ENCODE measurements at regions not wholly inside any gene's neighbourhood (a gene's known extent, or its start where the extent isn't known, plus 50 kb on each side); places are given as distances from the start of the nearest gene placed in this dataset.

DNA sequence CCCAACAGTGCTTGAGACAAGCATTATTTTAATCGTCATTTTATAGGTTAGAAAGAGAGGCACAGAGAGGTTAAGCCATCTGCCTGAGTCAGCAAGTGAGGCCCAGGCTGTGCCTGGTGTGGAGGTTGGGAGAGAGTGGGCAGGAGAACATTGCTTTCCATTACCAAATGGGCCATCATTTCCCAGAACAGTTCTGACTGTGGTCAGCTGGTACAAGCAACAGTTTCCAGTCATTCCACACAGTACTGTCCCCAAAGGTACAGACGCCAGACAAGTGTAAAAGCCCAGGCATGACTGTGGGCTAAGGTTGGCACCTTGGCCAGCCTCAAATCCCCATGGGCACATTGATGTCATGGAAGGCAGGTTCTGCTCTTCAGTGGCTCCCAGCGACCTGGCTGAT is 98.2 kb upstream of the LCLAT1 start:
- no peak overlapping the region for H3K4me3 ChIP-seq (ENCODE audit: low read length)
- no peak overlapping the region for H3K27ac ChIP-seq (ENCODE audit: low read length)
- H2AFZ ChIP-seq (ENCODE audit: low read depth, low read length): no peak overlapping the region
- no peaks in the 10 kb centered on the region for H3K79me2 ChIP-seq (ENCODE audit: low read length)
- H4K20me1 ChIP-seq (ENCODE audit: insufficient read depth, low read length): no peaks in the 10 kb centered on the region
- no peaks in the 10 kb centered on the region for H3K4me1 ChIP-seq (ENCODE audit: low read length)
- no peak overlapping the region for H3K9ac ChIP-seq (ENCODE audit: low read length)
- H3K36me3 ChIP-seq (replicated peaks; ENCODE audit: low read depth, low read length): no peaks in the 10 kb centered on the region
- TF ChIP-seq, protein P1, sequence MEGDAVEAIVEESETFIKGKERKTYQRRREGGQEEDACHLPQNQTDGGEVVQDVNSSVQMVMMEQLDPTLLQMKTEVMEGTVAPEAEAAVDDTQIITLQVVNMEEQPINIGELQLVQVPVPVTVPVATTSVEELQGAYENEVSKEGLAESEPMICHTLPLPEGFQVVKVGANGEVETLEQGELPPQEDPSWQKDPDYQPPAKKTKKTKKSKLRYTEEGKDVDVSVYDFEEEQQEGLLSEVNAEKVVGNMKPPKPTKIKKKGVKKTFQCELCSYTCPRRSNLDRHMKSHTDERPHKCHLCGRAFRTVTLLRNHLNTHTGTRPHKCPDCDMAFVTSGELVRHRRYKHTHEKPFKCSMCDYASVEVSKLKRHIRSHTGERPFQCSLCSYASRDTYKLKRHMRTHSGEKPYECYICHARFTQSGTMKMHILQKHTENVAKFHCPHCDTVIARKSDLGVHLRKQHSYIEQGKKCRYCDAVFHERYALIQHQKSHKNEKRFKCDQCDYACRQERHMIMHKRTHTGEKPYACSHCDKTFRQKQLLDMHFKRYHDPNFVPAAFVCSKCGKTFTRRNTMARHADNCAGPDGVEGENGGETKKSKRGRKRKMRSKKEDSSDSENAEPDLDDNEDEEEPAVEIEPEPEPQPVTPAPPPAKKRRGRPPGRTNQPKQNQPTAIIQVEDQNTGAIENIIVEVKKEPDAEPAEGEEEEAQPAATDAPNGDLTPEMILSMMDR (IDR thresholded peaks at IDR 0.05; ENCODE audit: low read depth, low read length): no peak
- no peak for TF ChIP-seq EZH2phosphoT487 (IDR thresholded peaks at IDR 0.05; ENCODE audit: low read depth)
- no peaks in the 10 kb centered on the region; the same call in 1 of the 2 replicates for H3K27me3 ChIP-seq (ENCODE audit: low read depth, low read length)
- H3K4me2 ChIP-seq (ENCODE audit: low read length): no peak overlapping the region
- H3K9me3 ChIP-seq (ENCODE audit: insufficient read depth, low read length): no peaks in the 10 kb centered on the region

- Histone ChIP-seq H3K4me1 (ENCODE audit: low read length) (no peaks in the 10 kb centered on the region), H3K79me2 (ENCODE audit: low read length) (no peaks in the 10 kb centered on the region), H3K27ac (ENCODE audit: low read length) (no peak overlapping the region), H4K20me1 (ENCODE audit: insufficient read depth, low read length) (no peaks in the 10 kb centered on the region), H3K4me3 (ENCODE audit: low read length) (no peak overlapping the region), H3K27me3 (ENCODE audit: low read depth, low read length) (no peaks in the 10 kb centered on the region; the same call in 1 of the 2 replicates), H2AFZ (ENCODE audit: low read depth, low read length) (no peak overlapping the region), H3K9me3 (ENCODE audit: insufficient read depth, low read length) (no peaks in the 10 kb centered on the region), H3K4me2 (ENCODE audit: low read length) (no peak overlapping the region), H3K9ac (ENCODE audit: low read length) (no peak overlapping the region), H3K36me3 (replicated peaks; ENCODE audit: low read depth, low read length) (no peaks in the 10 kb centered on the region)
- TF ChIP-seq EZH2phosphoT487 (IDR thresholded peaks at IDR 0.05; ENCODE audit: low read depth): no peak
- TF ChIP-seq, protein P1 (IDR thresholded peaks at IDR 0.05; ENCODE audit: low read depth, low read length): no peak
These were observed 97.4 kb upstream of the LCLAT1 start for GRCh38 chr2:30349691-30350090.

GRCh38 chr2:30351116-30351515 is 95.9 kb upstream of the LCLAT1 start:
- Histone ChIP-seq H3K9me3 (ENCODE audit: insufficient read depth, low read length) (no peaks in the 10 kb centered on the region), H3K27me3 (ENCODE audit: low read depth, low read length) (no peaks in the 10 kb centered on the region; the same call in 1 of the 2 replicates), H4K20me1 (ENCODE audit: insufficient read depth, low read length) (no peaks in the 10 kb centered on the region), H3K4me1 (ENCODE audit: low read length) (no peaks in the 10 kb centered on the region), H2AFZ (ENCODE audit: low read depth, low read length) (no peak overlapping the region), H3K4me3 (ENCODE audit: low read length) (no peak overlapping the region), H3K79me2 (ENCODE audit: low read length) (no peaks in the 10 kb centered on the region), H3K9ac (ENCODE audit: low read length) (no peak overlapping the region), H3K4me2 (ENCODE audit: low read length) (no peak overlapping the region), H3K27ac (ENCODE audit: low read length) (no peak overlapping the region), H3K36me3 (replicated peaks; ENCODE audit: low read depth, low read length) (no peaks in the 10 kb centered on the region)
- TF ChIP-seq, protein P1 (IDR thresholded peaks at IDR 0.05; ENCODE audit: low read depth, low read length): no peak
- no peak for TF ChIP-seq EZH2phosphoT487 (IDR thresholded peaks at IDR 0.05; ENCODE audit: low read depth)

DNA sequence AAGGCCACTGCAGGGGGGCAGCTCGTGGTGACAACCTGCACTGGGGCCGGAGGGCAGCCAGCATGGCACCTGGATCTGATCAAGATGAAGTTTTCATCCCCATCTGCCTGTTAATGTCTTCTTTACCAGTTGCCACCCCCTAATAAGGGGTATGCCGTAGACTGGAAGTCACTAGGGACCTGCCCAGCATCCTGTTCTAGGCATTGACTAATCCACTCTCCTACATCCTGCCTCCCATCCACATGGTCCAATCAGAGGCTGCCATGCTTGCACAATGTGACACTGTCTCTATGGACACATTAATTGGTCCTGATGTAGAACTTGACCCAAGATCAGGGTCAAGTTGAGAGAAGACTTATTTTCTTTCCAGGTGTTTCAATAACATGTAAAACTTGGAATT is 95.1 kb upstream of the LCLAT1 start:
- H3K4me1 ChIP-seq (ENCODE audit: low read length): no peaks in the 10 kb centered on the region
- no peaks in the 10 kb centered on the region for H3K36me3 ChIP-seq (replicated peaks; ENCODE audit: low read depth, low read length)
- H3K4me2 ChIP-seq (ENCODE audit: low read length): no peak overlapping the region
- no peak overlapping the region for H2AFZ ChIP-seq (ENCODE audit: low read depth, low read length)
- no peaks in the 10 kb centered on the region for H3K9me3 ChIP-seq (ENCODE audit: insufficient read depth, low read length)
- no peak overlapping the region for H3K27ac ChIP-seq (ENCODE audit: low read length)
- H3K4me3 ChIP-seq (ENCODE audit: low read length): no peak overlapping the region
- no peaks in the 10 kb centered on the region for H3K79me2 ChIP-seq (ENCODE audit: low read length)
- peaks cover 4% of the 10 kb centered on the region; the same call in 1 of the 2 replicates for H3K27me3 ChIP-seq (ENCODE audit: low read depth, low read length)
- no peak overlapping the region for H3K9ac ChIP-seq (ENCODE audit: low read length)
- no peaks in the 10 kb centered on the region for H4K20me1 ChIP-seq (ENCODE audit: insufficient read depth, low read length)
- no peak for TF ChIP-seq EZH2phosphoT487 (IDR thresholded peaks at IDR 0.05; ENCODE audit: low read depth)
- TF ChIP-seq, protein P1 (IDR thresholded peaks at IDR 0.05; ENCODE audit: low read depth, low read length): no peak
